ENCODE measurements at regions not wholly inside any gene's neighbourhood (a gene's known extent, or its start where the extent isn't known, plus 50 kb on each side); places are given as distances from the start of the nearest gene placed in this dataset.

GRCh38 chr10:91124016-91124415, 96.4 kb upstream of the PCGF5 start:
- Histone ChIP-seq H2AFZ (no peak overlapping the region), H3K79me2 (ENCODE audit: insufficient read depth) (no peaks in the 10 kb centered on the region), H4K20me1 (ENCODE audit: insufficient read depth) (no peaks in the 10 kb centered on the region), H3F3A (ENCODE audit: insufficient read depth) (no peaks in the 10 kb centered on the region), H3K4me1 (ENCODE audit: insufficient read depth) (no peaks in the 10 kb centered on the region), H3K36me3 (ENCODE audit: low read depth) (no peaks in the 10 kb centered on the region), H3K4me2 (ENCODE audit: unreplicated experiment) (no peak overlapping the region), H3K9ac (no peak overlapping the region), H3K9me3 (ENCODE audit: low read depth) (no peaks in the 10 kb centered on the region), H3K9me2 (ENCODE audit: insufficient read depth) (no peaks in the 10 kb centered on the region), H3K4me3 (no peak overlapping the region), H3K27ac (no peak overlapping the region), H3K27me3 (replicated peaks; ENCODE audit: insufficient read depth) (peaks cover 19% of the 10 kb centered on the region; the same call in 1 of the 2 replicates)
- in situ Hi-C loops (cut with MboI), result no loop called here
- TF ChIP-seq EZH2phosphoT487 (IDR thresholded peaks at IDR 0.05; ENCODE audit: insufficient read depth, low read depth), result no peak
- 45 to 47% methylated on average over 2 of the region's 2 CpGs for WGBS, 2 experiments (ENCODE audit: low coverage in 1 of 2, low lambda C conversion rate in 2 of 2, missing lambda C conversion rate in 2 of 2)
- no peak for DNase-seq

- Histone ChIP-seq H3K79me2 (ENCODE audit: insufficient read depth) (no peaks in the 10 kb centered on the region), H3K9me3 (ENCODE audit: low read depth) (no peaks in the 10 kb centered on the region), H3K4me3 (no peak overlapping the region), H3K27ac (no peak overlapping the region), H3K9ac (no peak overlapping the region), H4K20me1 (ENCODE audit: insufficient read depth) (no peaks in the 10 kb centered on the region), H3K27me3 (replicated peaks; ENCODE audit: insufficient read depth) (peaks cover 19% of the 10 kb centered on the region), H2AFZ (no peak overlapping the region), H3K4me2 (ENCODE audit: unreplicated experiment) (no peak overlapping the region), H3F3A (ENCODE audit: insufficient read depth) (no peaks in the 10 kb centered on the region), H3K4me1 (ENCODE audit: insufficient read depth) (no peaks in the 10 kb centered on the region), H3K9me2 (ENCODE audit: insufficient read depth) (no peaks in the 10 kb centered on the region), H3K36me3 (ENCODE audit: low read depth) (no peaks in the 10 kb centered on the region)
- TF ChIP-seq EZH2phosphoT487 (IDR thresholded peaks at IDR 0.05; ENCODE audit: insufficient read depth, low read depth) (no peak), EZH2 (IDR thresholded peaks at IDR 0.05; ENCODE audit: insufficient read depth, poor library complexity, severe bottlenecking) (no peak)
- in situ Hi-C loops (cut with MboI), result no loop called here
- WGBS, 2 experiments (ENCODE audit: low coverage in 1 of 2, low lambda C conversion rate in 2 of 2, missing lambda C conversion rate in 2 of 2), result 43 to 61% methylated on average over 2 of the region's 2 CpGs
- no peak for DNase-seq
Observed at GRCh38 chr10:91126471-91126870, 94.0 kb upstream of the PCGF5 start.

- H2AFZ ChIP-seq, result no peak overlapping the region
- WGBS, 2 experiments (ENCODE audit: low coverage in 1 of 2, low lambda C conversion rate in 2 of 2, missing lambda C conversion rate in 2 of 2), result 27 to 46% methylated on average over 3 of the region's 3 CpGs
- in situ Hi-C loops (cut with MboI), result no loop called here
- no peak overlapping the region for H3K4me2 ChIP-seq (ENCODE audit: unreplicated experiment)
- DNase-seq, result no peak
- no peak overlapping the region for H3K27ac ChIP-seq
- H3K4me3 ChIP-seq, result no peak overlapping the region
- H3K9me2 ChIP-seq (ENCODE audit: insufficient read depth), result no peaks in the 10 kb centered on the region
- no peaks in the 10 kb centered on the region for H3F3A ChIP-seq (ENCODE audit: insufficient read depth)
- H3K79me2 ChIP-seq (ENCODE audit: insufficient read depth), result no peaks in the 10 kb centered on the region
- no peak overlapping the region for H3K9ac ChIP-seq
- peaks cover 13% of the 10 kb centered on the region for H3K27me3 ChIP-seq (replicated peaks; ENCODE audit: insufficient read depth)
- no peaks in the 10 kb centered on the region for H3K9me3 ChIP-seq (ENCODE audit: low read depth)
- no peaks in the 10 kb centered on the region for H4K20me1 ChIP-seq (ENCODE audit: insufficient read depth)
- H3K36me3 ChIP-seq (ENCODE audit: low read depth), result no peaks in the 10 kb centered on the region
- TF ChIP-seq EZH2phosphoT487 (IDR thresholded peaks at IDR 0.05; ENCODE audit: insufficient read depth, low read depth), result no peak
- no peak for TF ChIP-seq EZH2 (IDR thresholded peaks at IDR 0.05; ENCODE audit: insufficient read depth, poor library complexity, severe bottlenecking)
- no peaks in the 10 kb centered on the region for H3K4me1 ChIP-seq (ENCODE audit: insufficient read depth)
Observed at GRCh38 chr10:91127341-91128082, 93.0 kb upstream of the PCGF5 start.

GRCh38 chr10:91135113-91135512, 85.3 kb upstream of the PCGF5 start:
- Histone ChIP-seq H3K9me3 (ENCODE audit: low read depth) (no peaks in the 10 kb centered on the region), H3K27me3 (replicated peaks; ENCODE audit: insufficient read depth) (peaks cover 23% of the 10 kb centered on the region), H3K27ac (no peak overlapping the region), H3K36me3 (ENCODE audit: low read depth) (no peaks in the 10 kb centered on the region), H3K79me2 (ENCODE audit: insufficient read depth) (no peaks in the 10 kb centered on the region), H4K20me1 (ENCODE audit: insufficient read depth) (no peaks in the 10 kb centered on the region), H2AFZ (no peak overlapping the region), H3K4me3 (no peak overlapping the region), H3K4me2 (ENCODE audit: unreplicated experiment) (no peak overlapping the region), H3K9me2 (ENCODE audit: insufficient read depth) (no peaks in the 10 kb centered on the region), H3K9ac (no peak overlapping the region), H3K4me1 (ENCODE audit: insufficient read depth) (no peaks in the 10 kb centered on the region), H3F3A (ENCODE audit: insufficient read depth) (no peaks in the 10 kb centered on the region)
- in situ Hi-C loops (cut with MboI), result no loop called here
- no peak for DNase-seq
- TF ChIP-seq EZH2 (IDR thresholded peaks at IDR 0.05; ENCODE audit: insufficient read depth, poor library complexity, severe bottlenecking), result no peak
- no peak for TF ChIP-seq EZH2phosphoT487 (IDR thresholded peaks at IDR 0.05; ENCODE audit: insufficient read depth, low read depth)
- WGBS, 2 experiments (ENCODE audit: low coverage in 1 of 2, low lambda C conversion rate in 2 of 2, missing lambda C conversion rate in 2 of 2), result 59 to 60% methylated on average over 7 of the region's 7 CpGs
